Adrenal gland (tissue), 5 donors: ENCODE measurements at regions not wholly inside any gene's neighbourhood (a gene's known extent, or its start where the extent isn't known, plus 50 kb on each side); places are given as distances from the start of the nearest gene placed in this dataset.

Experiments used
- POLR2A ChIP-seq, 2 donors: fragments of 450-650 bp; IDR thresholded peaks; one replicate each; pipeline ENCODE4 v1.6.1; 2017; ENCODE audit warnings: antibody characterized with exemption in 2 of 2, mild to moderate bottlenecking in 2 of 2, moderate library complexity in 1 of 2
- TF ChIP-seq, protein P1 (sequence below), 6 experiments: fragments of 450-650 bp in 4 of 6; fragments of 200-600 bp in 2 of 6; sonication (generic) in 1 of 6; IDR thresholded peaks; 1 replicate in 5 of 6; 2 replicates in 1 of 6; pipeline versions ENCODE4 v1.5.1 to v1.8.0; 2016 to 2021; ENCODE audit warnings: antibody characterized with exemption in 6 of 6, mild to moderate bottlenecking in 2 of 6, moderate library complexity in 1 of 6
- donor health status: DM: no; HTN: no; CAD: no.

- TF ChIP-seq POLR2A (IDR thresholded peaks at IDR 0.05) = no peak
- TF ChIP-seq, protein P1, sequence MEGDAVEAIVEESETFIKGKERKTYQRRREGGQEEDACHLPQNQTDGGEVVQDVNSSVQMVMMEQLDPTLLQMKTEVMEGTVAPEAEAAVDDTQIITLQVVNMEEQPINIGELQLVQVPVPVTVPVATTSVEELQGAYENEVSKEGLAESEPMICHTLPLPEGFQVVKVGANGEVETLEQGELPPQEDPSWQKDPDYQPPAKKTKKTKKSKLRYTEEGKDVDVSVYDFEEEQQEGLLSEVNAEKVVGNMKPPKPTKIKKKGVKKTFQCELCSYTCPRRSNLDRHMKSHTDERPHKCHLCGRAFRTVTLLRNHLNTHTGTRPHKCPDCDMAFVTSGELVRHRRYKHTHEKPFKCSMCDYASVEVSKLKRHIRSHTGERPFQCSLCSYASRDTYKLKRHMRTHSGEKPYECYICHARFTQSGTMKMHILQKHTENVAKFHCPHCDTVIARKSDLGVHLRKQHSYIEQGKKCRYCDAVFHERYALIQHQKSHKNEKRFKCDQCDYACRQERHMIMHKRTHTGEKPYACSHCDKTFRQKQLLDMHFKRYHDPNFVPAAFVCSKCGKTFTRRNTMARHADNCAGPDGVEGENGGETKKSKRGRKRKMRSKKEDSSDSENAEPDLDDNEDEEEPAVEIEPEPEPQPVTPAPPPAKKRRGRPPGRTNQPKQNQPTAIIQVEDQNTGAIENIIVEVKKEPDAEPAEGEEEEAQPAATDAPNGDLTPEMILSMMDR (IDR thresholded peaks at IDR 0.05) = no peak
Measured at GRCh38 chr2:49585921-49586320, 431.6 kb upstream of the FSHR start.
